Endothelial cell of umbilical vein (primary cell): ENCODE measurements at regions not wholly inside any gene's neighbourhood (a gene's known extent, or its start where the extent isn't known, plus 50 kb on each side); places are given as distances from the start of the nearest gene placed in this dataset.

ENCODE experiments used
- EZH2 ChIP-seq: IDR thresholded peaks from 2 replicates; pipeline ENCODE4 v1.6.1; 2012; ENCODE audit warnings: borderline replicate concordance, low read depth, mild to moderate bottlenecking, moderate library complexity, low read length, inconsistent platforms; ENCODE audit not compliant: severe bottlenecking
- FOS ChIP-seq: IDR thresholded peaks from 2 replicates; pipeline ENCODE4 v1.6.1; 2011; ENCODE audit warnings: mild to moderate bottlenecking, low read length, moderate library complexity, borderline replicate concordance; ENCODE audit not compliant: insufficient read depth
- JUN ChIP-seq: IDR thresholded peaks from 2 replicates; pipeline ENCODE4 v1.6.1; 2011; ENCODE audit warnings: borderline replicate concordance, low read depth; ENCODE audit not compliant: insufficient read length, insufficient read depth
- POLR2AphosphoS5 ChIP-seq: IDR thresholded peaks from 2 replicates; pipeline ENCODE4 v1.6.1; 2012; ENCODE audit warnings: low read depth, mild to moderate bottlenecking, control low read depth, low read length, moderate library complexity; ENCODE audit not compliant: insufficient read depth
- TF ChIP-seq, protein P1 (sequence below), 2 donors: IDR thresholded peaks; 1 replicate in 1 of 2; 2 replicates in 1 of 2; pipeline ENCODE4 v1.5.1; 2011; ENCODE audit warnings: low read length in 2 of 2, mild to moderate bottlenecking in 2 of 2, moderate library complexity in 2 of 2, control low read depth in 1 of 2, inconsistent platforms in 1 of 2, low read depth in 1 of 2; ENCODE audit not compliant: insufficient read depth in 1 of 2; ENCODE audit errors: extremely low read depth in 1 of 2

GRCh38 chr16:73189136-73189535 is 141.2 kb upstream of the ZFHX3 start:
- TF ChIP-seq EZH2 (no peak), FOS (no peak), JUN (no peak), POLR2AphosphoS5 (no peak)
- TF ChIP-seq, protein P1, sequence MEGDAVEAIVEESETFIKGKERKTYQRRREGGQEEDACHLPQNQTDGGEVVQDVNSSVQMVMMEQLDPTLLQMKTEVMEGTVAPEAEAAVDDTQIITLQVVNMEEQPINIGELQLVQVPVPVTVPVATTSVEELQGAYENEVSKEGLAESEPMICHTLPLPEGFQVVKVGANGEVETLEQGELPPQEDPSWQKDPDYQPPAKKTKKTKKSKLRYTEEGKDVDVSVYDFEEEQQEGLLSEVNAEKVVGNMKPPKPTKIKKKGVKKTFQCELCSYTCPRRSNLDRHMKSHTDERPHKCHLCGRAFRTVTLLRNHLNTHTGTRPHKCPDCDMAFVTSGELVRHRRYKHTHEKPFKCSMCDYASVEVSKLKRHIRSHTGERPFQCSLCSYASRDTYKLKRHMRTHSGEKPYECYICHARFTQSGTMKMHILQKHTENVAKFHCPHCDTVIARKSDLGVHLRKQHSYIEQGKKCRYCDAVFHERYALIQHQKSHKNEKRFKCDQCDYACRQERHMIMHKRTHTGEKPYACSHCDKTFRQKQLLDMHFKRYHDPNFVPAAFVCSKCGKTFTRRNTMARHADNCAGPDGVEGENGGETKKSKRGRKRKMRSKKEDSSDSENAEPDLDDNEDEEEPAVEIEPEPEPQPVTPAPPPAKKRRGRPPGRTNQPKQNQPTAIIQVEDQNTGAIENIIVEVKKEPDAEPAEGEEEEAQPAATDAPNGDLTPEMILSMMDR (IDR thresholded peaks at IDR 0.05; ENCODE audit: extremely low read depth in 1 of 2, insufficient read depth in 1 of 2, low read depth in 1 of 2, low read length in 2 of 2): no peak
